Mesenchymal stem cell (in vitro differentiated cells and primary cell): ENCODE measurements at regions not wholly inside any gene's neighbourhood (a gene's known extent, or its start where the extent isn't known, plus 50 kb on each side); places are given as distances from the start of the nearest gene placed in this dataset.
A peak's percentile ranks its signal among the peaks of the same experiment; 100 is the strongest.

Source experiments
- DNase-seq: peaks from one replicate; pipeline ENCODE4 v3.0.0-alpha.2; 2013
- H2AFZ ChIP-seq: one replicate; pipeline ENCODE4 v1.6.1; 2013; ENCODE audit warnings: low read depth, mild to moderate bottlenecking, control low read depth, inconsistent platforms, low read length, moderate library complexity
- H2AK5ac ChIP-seq: 2 replicates; pipeline ENCODE4 v1.6.1; 2013; ENCODE audit warnings: low read length, moderate library complexity, mild to moderate bottlenecking, inconsistent platforms; ENCODE audit not compliant: severe bottlenecking
- H2BK120ac ChIP-seq: one replicate; pipeline ENCODE4 v1.6.1; 2013; ENCODE audit warnings: low read depth, mild to moderate bottlenecking, inconsistent platforms, low read length, moderate library complexity
- H2BK12ac ChIP-seq, 2 experiments: one replicate each; pipeline ENCODE4 v1.6.1; 2013; ENCODE audit warnings: inconsistent platforms in 2 of 2, low read length in 2 of 2, mild to moderate bottlenecking in 2 of 2, moderate library complexity in 2 of 2, control low read depth in 1 of 2
- H2BK15ac ChIP-seq: one replicate; pipeline ENCODE4 v1.6.1; 2013; ENCODE audit warnings: mild to moderate bottlenecking, low read depth, inconsistent platforms; ENCODE audit not compliant: poor library complexity, severe bottlenecking
- H2BK5ac ChIP-seq: 2 replicates; pipeline ENCODE4 v1.6.1; 2013; ENCODE audit warnings: low read depth, mild to moderate bottlenecking, low read length, control low read depth, inconsistent platforms; ENCODE audit not compliant: poor library complexity, severe bottlenecking
- H3K14ac ChIP-seq, 2 experiments: one replicate each; pipeline ENCODE4 v1.6.1; 2013; ENCODE audit warnings: inconsistent platforms in 2 of 2, low read length in 2 of 2, control low read depth in 1 of 2, mild to moderate bottlenecking in 1 of 2, moderate library complexity in 1 of 2
- H3K18ac ChIP-seq, 2 experiments: one replicate each; pipeline ENCODE4 v1.6.1; 2013; ENCODE audit warnings: inconsistent platforms in 2 of 2, low read length in 2 of 2, control low read depth in 1 of 2, low read depth in 1 of 2, mild to moderate bottlenecking in 1 of 2
- H3K23ac ChIP-seq, 2 experiments: one replicate each; pipeline ENCODE4 v1.6.1; 2013; ENCODE audit warnings: inconsistent platforms in 2 of 2, low read length in 2 of 2, mild to moderate bottlenecking in 2 of 2, moderate library complexity in 2 of 2, control low read depth in 1 of 2
- H3K27ac ChIP-seq: 2 replicates; pipeline ENCODE4 v1.5.1; 2013; ENCODE audit warnings: mild to moderate bottlenecking, moderate library complexity, low read length, control low read depth, inconsistent platforms; ENCODE audit not compliant: poor library complexity, severe bottlenecking
- H3K27me3 ChIP-seq, 2 experiments: 2 replicates each; pipeline versions ENCODE4 v1.6.1 to v1.7.0; 2013; ENCODE audit warnings: low read length in 2 of 2, mild to moderate bottlenecking in 2 of 2, moderate library complexity in 2 of 2, control low read depth in 1 of 2, inconsistent platforms in 1 of 2; ENCODE audit not compliant: control insufficient read depth in 1 of 2, insufficient read depth in 1 of 2
- H3K36me3 ChIP-seq, 2 experiments: 2 replicates each; pipeline versions ENCODE4 v1.6.1 to v1.7.0; 2013; ENCODE audit warnings: low read length in 2 of 2, control low read depth in 1 of 2, inconsistent platforms in 1 of 2, low read depth in 1 of 2, mild to moderate bottlenecking in 1 of 2; ENCODE audit not compliant: insufficient read depth in 2 of 2, control insufficient read depth in 1 of 2
- H3K4ac ChIP-seq, 2 experiments: one replicate each; pipeline ENCODE4 v1.6.1; 2013; ENCODE audit warnings: inconsistent platforms in 2 of 2, low read length in 2 of 2, mild to moderate bottlenecking in 2 of 2, moderate library complexity in 2 of 2, control low read depth in 1 of 2, low read depth in 1 of 2
- H3K4me1 ChIP-seq: 2 replicates; pipeline ENCODE4 v1.6.1; 2013; ENCODE audit warnings: low read depth, low read length, control low read depth; ENCODE audit not compliant: control insufficient read depth, insufficient read depth
- H3K4me2 ChIP-seq: 2 replicates; pipeline ENCODE4 v1.6.1; 2013; ENCODE audit warnings: low read length, mild to moderate bottlenecking, inconsistent platforms; ENCODE audit not compliant: poor library complexity, severe bottlenecking
- H3K4me3 ChIP-seq, 2 experiments: 2 replicates each; pipeline versions ENCODE4 v1.5.1 to v1.7.0; 2013; ENCODE audit warnings: low read length in 2 of 2, mild to moderate bottlenecking in 2 of 2, control low read depth in 1 of 2, low read depth in 1 of 2; ENCODE audit not compliant: insufficient read depth in 1 of 2
- H3K79me1 ChIP-seq: replicated peaks from 2 replicates; pipeline ENCODE4 v1.6.1; 2013; ENCODE audit warnings: mild to moderate bottlenecking, control low read depth, low read length, inconsistent platforms; ENCODE audit not compliant: poor library complexity, severe bottlenecking
- H3K9ac ChIP-seq: 2 replicates; pipeline ENCODE4 v1.7.0; 2013; ENCODE audit warnings: mild to moderate bottlenecking, low read length, moderate library complexity
- H3K9me3 ChIP-seq: 2 replicates; pipeline ENCODE4 v1.7.0; 2013; ENCODE audit warnings: mild to moderate bottlenecking, low read length; ENCODE audit not compliant: control insufficient read depth
- H4K8ac ChIP-seq: one replicate; pipeline ENCODE4 v1.6.1; 2013; ENCODE audit warnings: inconsistent platforms, mild to moderate bottlenecking, low read length, moderate library complexity
- H4K91ac ChIP-seq: one replicate; pipeline ENCODE4 v1.6.1; 2013; ENCODE audit warnings: mild to moderate bottlenecking, low read length, inconsistent platforms
- WGBS: methylation state at CpG from one replicate; pipeline ENCODE4 v1.1.7; 2013; ENCODE audit warnings: mixed read lengths; 5-methylcytosine and 5-hydroxymethylcytosine counted together

GRCh38 chr13:21910546-21910945 lies 239.7 kb downstream of the FGF9 start:
- Histone ChIP-seq H3K23ac (no peak overlapping the region), H2AK5ac (no peak overlapping the region), H3K9me3 (no peaks in the 10 kb centered on the region), H3K4me1 (no peaks in the 10 kb centered on the region), H2BK120ac (no peak overlapping the region), H2BK5ac (no peak overlapping the region), H3K27me3 (no peaks in the 10 kb centered on the region), H3K14ac (no peak overlapping the region), H3K36me3 (no peaks in the 10 kb centered on the region), H2BK15ac (no peak overlapping the region), H4K8ac (no peak overlapping the region), H3K4ac (no peak overlapping the region), H3K9ac (no peak overlapping the region), H3K4me2 (no peak overlapping the region), H3K18ac (no peak overlapping the region), H2BK12ac (no peak overlapping the region), H3K4me3 (no peak overlapping the region), H2AFZ (no peak overlapping the region), H4K91ac (no peak overlapping the region), H3K79me1 (no peaks in the 10 kb centered on the region), H3K27ac (no peak overlapping the region)
- no peak for DNase-seq
- 87% methylated on average over 4 of the region's 6 CpGs for WGBS

- Histone ChIP-seq H2BK5ac (no peak overlapping the region), H2AK5ac (no peak overlapping the region), H3K23ac (no peak overlapping the region), H2BK15ac (no peak overlapping the region), H3K27ac (no peak overlapping the region), H2AFZ (no peak overlapping the region), H3K4me2 (no peak overlapping the region), H3K4me3 (no peak overlapping the region), H3K9me3 (no peaks in the 10 kb centered on the region), H4K8ac (no peak overlapping the region), H3K27me3 (no peaks in the 10 kb centered on the region), H3K79me1 (no peaks in the 10 kb centered on the region), H3K4me1 (no peaks in the 10 kb centered on the region), H3K18ac (no peak overlapping the region), H3K14ac (no peak overlapping the region), H2BK12ac (no peak overlapping the region), H2BK120ac (no peak overlapping the region), H3K36me3 (no peaks in the 10 kb centered on the region), H3K4ac (no peak overlapping the region), H4K91ac (no peak overlapping the region), H3K9ac (no peak overlapping the region)
- WGBS: 55% methylated on average over 4 of the region's 6 CpGs
- no peak for DNase-seq
Observed at GRCh38 chr13:21911646-21912298, 240.9 kb downstream of the FGF9 start.

GRCh38 chr13:21913010-21913409 lies 242.1 kb downstream of the FGF9 start:
- no peak overlapping the region for H3K4me2 ChIP-seq
- no peak overlapping the region for H4K8ac ChIP-seq
- no peak for DNase-seq
- no peak overlapping the region for H3K4me3 ChIP-seq
- no peaks in the 10 kb centered on the region for H3K4me1 ChIP-seq
- no peak overlapping the region for H3K18ac ChIP-seq
- WGBS: 72% methylated on average over 5 of the region's 8 CpGs
- H3K36me3 ChIP-seq: no peaks in the 10 kb centered on the region
- no peak overlapping the region for H3K23ac ChIP-seq
- H4K91ac ChIP-seq: no peak overlapping the region
- no peak overlapping the region for H3K14ac ChIP-seq
- H3K4ac ChIP-seq: no peak overlapping the region
- no peak overlapping the region for H2AK5ac ChIP-seq
- no peak overlapping the region for H2AFZ ChIP-seq
- H2BK120ac ChIP-seq: no peak overlapping the region
- no peaks in the 10 kb centered on the region for H3K27me3 ChIP-seq
- H2BK12ac ChIP-seq: no peak overlapping the region
- H3K79me1 ChIP-seq: no peaks in the 10 kb centered on the region
- H3K9me3 ChIP-seq: no peaks in the 10 kb centered on the region
- H3K9ac ChIP-seq: no peak overlapping the region
- no peak overlapping the region for H3K27ac ChIP-seq
- no peak overlapping the region for H2BK15ac ChIP-seq
- H2BK5ac ChIP-seq: no peak overlapping the region

GRCh38 chr13:21917086-21918015 lies 246.5 kb downstream of the FGF9 start:
- no peak overlapping the region for H4K8ac ChIP-seq
- no peak overlapping the region for H2BK12ac ChIP-seq
- no peaks in the 10 kb centered on the region for H3K4me1 ChIP-seq
- no peak overlapping the region for H3K27ac ChIP-seq
- peaks cover 7% of the 10 kb centered on the region for H3K9me3 ChIP-seq
- H4K91ac ChIP-seq: peak overlapping the region; percentile 18
- WGBS: 71% methylated on average over 10 of the region's 10 CpGs
- H3K4me2 ChIP-seq: no peak overlapping the region
- DNase-seq: no peak
- H3K79me1 ChIP-seq: no peaks in the 10 kb centered on the region
- H2AFZ ChIP-seq: no peak overlapping the region
- no peak overlapping the region for H2BK15ac ChIP-seq
- no peak overlapping the region for H3K23ac ChIP-seq
- H3K27me3 ChIP-seq: no peaks in the 10 kb centered on the region
- H3K36me3 ChIP-seq: no peaks in the 10 kb centered on the region
- no peak overlapping the region for H3K14ac ChIP-seq
- H2BK120ac ChIP-seq: no peak overlapping the region
- H3K18ac ChIP-seq: no peak overlapping the region
- no peak overlapping the region for H3K4me3 ChIP-seq
- H3K4ac ChIP-seq: no peak overlapping the region
- H3K9ac ChIP-seq: no peak overlapping the region
- no peak overlapping the region for H2AK5ac ChIP-seq
- H2BK5ac ChIP-seq: no peak overlapping the region
